Stimulated activated naive CD4-positive, alpha-beta T cell treated with Interleukin-2 at 50 U/mL for 16 hours (primary cell): ENCODE measurements at regions not wholly inside any gene's neighbourhood (a gene's known extent, or its start where the extent isn't known, plus 50 kb on each side); places are given as distances from the start of the nearest gene placed in this dataset.

Experiments
- DNase-seq: peaks from one replicate; lab custom pipeline; 2025; lab: John Stamatoyannopoulos, UW

DNA sequence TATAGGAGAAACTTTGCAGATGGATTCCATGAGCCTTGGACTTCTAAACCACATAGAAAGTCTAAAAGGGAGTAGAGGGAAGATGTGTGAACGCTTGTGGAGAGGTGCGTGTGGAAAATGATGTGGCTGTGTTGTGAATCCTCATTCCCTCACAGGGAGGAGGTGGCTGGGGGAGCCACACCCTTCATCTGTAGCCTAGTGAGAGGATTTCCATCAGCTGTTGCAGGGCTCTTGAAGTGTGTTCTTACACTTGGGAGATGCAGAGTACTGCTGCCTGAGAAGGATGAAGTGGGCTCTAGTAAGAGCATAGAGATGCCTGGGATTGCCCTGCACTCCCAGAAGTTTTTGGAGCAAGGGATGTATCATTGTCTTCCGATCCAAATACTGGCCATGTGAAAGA is 279.6 kb downstream of the QKI start:
- no peak for DNase-seq

DNA sequence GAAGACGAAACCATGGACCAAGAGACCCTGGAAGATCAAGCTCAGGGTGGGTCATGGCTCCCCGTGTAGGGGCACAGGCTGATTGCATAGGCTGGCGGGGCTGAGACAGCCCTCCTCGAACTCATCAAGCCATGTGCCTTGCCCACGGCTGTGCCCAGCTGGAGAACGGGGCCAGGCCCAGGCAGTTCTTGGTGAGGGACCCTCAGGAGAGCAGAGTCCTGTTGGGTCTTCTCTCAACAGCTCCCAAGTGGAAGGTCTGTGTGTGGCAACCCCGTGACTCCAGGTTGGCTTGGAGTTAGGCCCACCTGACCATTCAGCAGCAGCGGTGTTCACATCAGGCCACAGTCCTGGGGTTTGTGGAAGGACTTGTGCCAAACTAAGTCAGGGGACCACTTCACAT is 276.5 kb downstream of the QKI start:
- no peak for DNase-seq

DNA sequence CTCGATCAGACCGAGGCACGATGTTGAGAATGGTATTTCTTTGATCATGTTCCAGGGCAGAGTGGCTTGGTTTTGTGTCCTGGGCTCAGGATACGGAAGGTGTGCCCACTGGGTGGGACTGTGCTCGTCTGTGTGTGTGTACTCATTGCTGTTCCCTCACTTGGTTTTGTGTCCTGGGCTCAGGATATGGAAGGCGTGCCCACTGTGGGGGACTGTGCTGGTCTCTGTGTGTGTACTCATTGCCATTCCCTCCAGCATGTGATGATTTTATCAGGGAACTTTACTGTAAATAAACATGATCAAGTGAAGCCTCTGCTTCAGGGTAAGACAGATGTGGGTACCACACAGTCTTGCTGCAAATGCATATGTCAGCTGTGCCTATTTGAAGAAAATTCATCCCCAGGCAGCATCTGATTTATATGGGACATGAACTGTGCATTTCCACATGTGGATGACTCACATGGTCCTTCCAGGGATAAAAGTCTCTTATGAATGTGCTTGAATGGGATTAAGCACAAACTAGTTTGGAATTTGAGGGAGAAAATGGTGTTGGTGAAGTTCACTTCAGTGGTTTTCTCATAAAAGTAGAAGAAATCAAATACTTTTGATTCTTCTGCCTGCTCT is 274.3 kb downstream of the QKI start:
- no peak for DNase-seq

DNA sequence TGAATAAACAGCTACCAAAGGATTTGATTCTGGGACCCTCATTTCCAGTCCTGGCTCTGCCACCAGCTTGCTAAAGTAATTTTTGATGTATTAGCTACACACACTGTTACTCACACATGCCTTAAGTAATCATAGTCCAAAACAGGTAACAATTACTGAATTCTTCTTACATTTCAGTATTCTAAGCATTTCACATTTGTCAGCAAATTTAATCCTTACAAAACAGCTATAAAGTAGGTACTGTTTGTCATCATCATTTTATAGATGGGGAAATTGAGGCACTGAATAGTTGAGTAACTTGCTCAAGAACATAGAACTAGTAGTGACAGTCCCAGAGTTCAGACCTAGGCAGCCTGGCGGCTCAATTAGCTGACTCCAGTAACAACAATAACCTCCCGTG is 272.6 kb downstream of the QKI start:
- no peak for DNase-seq

DNA sequence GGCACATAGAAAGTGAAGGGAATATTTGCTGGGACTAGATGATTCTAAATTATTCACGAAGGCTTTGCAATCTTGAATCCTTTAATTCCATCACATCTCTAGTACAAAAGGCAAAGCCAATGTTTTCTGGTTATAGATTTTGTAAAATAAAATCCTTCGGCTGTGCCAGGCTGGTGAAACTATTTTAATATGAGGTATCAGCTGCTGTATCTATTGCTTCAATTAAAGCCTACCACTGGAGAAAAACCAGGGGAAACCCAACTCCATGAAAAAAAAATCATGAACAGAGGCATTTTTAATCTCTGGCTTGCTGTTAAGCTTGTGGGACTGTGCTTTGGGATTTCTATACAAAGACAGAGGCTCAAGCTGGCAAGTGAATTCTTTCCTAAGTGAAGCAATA is 271.8 kb downstream of the QKI start:
- DNase-seq, result no peak

DNA sequence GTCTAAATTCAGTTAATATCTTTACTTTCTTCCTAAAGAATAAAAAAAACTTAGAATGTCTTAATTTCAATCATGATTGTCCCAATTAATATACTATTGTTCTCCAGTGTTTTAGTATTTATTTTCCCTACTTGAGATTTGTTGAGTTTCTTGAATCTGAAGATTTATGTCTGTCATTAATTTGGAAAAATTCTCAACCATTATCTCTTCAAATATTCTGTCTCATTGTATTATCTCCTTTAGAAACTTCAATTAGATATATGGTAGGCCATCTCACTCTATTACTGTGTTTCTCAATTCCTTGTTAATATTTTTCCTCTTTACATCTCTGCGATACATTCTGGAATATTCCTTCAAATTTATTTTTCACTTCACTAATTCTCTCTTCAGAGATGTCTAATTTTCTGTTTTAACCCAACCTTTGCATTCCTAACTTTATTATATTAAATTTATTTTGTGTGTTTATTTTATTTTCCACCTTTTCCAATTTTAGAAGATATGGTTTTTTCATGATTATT is 268.6 kb downstream of the QKI start:
- DNase-seq, result no peak

DNA sequence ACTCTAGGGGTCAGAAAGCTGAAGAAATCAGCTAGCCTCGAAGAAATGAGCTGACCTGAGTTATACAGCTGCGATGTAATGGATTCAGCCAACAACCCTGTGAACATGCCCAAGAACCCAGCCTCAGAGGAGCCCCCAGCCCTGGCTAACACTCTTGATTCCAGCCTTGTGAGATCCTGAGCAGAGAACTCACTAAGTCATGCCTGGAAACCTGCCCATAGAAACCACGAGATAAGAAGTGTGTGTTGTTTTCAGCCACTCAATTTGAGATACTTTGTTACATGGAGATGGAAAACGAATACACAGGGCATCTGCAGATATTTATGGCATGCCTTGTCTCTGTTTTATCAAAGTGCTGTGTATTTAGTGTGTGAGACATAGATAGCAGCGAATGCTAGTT is 265.2 kb downstream of the QKI start:
- no peak for DNase-seq

DNA sequence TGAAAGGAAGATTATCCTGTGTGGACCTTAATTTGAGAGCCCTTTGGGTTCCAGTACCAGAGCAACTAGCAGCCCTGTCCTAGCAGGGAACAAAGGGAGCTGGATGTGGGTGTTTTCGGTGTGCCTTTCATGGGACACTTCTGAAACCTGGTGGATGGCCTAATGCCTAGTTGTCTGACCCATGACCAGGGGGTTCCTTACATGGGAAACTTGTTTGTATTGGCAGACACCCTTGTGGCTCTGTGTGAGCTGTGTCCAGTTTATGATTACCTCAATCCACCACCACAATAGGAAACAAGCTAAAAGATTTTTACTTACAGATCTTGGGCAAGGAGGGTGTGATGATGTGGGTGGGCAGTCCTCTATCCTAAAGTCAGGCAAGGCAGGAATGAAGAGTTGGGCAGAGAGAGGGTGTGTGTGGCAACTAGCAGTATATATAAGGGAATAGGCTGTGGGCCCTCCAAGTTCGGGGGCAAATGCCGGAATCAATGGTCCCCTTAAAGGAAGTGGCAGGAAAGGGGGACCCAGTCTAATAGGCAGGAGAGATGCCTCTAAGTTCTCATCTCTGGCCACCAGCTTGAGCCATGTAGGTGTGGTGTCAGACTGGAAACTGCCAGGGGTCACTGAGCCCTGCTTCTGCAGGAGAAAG is 264.6 kb downstream of the QKI start:
- DNase-seq, result no peak

DNA sequence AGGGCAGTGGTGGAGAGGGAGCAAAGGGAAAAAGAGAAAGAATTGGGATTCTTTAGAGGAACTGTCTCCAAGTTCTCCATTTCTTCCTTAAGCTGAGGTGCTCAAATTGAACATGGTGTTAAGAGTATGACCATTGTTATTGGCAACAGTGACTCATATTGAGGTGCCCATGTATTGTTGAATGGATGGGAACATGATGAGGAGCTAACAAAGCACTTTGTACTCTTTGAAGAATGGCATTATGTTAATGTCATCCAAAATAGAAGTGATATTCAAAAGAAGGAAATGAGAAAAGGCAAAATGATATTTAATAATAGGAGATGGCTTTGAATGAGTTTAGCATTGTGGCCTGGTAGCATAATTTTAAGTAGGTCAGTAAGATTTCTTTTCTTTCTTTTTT is 261.1 kb downstream of the QKI start:
- DNase-seq, result no peak

DNA sequence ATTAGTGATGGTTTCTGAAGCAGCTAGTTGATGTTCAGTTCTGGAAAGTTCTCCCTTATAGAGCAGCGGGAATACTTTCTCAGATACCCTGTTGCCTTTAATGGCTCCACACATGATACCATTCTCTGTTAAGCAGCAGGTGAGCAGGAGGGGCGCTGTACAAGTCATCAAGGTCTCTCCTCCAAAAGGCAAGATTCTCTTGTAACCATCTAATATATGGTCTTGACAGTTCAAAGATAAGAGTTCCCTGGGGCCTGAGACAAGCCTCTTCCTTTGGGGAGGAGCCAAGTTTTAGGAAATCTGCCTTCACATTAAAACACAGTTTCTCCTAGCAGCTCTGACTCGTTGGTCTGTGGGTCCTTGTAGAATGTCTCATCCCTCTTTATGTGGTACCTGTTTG is 258.2 kb downstream of the QKI start:
- DNase-seq, result no peak

DNA sequence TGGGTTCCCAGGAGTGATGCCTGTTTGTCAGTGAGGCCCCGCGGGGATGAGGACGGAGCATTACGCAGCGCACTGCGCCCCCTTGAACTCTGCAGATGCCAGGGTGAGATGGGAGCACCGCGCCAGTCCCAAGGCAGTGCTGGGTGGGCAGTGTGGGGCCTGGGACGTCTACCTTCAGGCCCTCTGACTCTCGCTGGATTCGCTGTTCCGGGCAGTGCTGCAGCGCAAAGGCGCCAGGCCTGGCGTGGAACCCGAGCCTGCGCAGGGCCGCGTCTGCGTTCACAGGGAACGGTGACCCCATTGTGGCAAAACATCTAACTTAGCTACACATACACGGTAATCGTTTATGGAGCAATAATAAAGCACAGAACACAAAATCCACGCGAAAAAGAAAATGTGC is 257.3 kb downstream of the QKI start:
- DNase-seq, result no peak

DNA sequence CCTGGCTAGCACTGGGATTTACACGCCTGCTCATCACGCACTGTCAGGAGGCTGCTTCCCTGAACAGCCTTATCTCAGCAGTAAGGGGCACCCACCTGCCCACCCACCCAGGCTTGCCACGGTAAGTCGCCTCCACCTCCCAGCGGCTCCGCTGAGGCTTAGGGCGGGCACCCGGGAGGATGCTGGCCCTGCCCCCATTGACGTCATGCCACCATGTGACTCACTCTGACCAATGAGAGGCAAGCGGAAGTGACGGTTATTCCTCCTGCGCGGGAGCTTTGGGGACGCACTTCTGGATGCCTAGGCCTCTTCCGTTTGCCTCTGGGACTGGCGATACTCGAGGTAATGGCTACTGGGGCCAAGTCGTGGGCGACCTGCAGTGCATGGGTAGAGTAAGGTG is 256.8 kb downstream of the QKI start:
- no peak for DNase-seq

DNA sequence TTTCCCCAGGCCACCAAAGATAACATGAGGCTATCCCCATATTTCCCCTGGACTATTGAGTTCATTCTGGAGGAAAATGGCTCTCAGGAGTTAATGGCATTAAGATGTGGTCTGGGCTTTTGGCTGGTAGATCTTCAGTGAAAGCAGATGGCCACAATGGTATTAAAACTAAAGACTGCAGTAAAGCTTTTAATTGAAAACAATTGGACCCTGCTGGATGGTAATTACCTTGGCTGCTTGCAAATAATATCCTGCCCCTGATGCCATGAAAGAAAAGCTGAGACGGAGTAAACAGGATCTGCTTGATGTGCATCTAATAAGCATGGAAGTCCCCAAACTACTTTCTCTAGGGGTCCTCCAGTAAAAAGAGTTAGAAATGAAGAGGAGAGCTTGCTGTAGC is 255.8 kb downstream of the QKI start:
- DNase-seq, result no peak

DNA sequence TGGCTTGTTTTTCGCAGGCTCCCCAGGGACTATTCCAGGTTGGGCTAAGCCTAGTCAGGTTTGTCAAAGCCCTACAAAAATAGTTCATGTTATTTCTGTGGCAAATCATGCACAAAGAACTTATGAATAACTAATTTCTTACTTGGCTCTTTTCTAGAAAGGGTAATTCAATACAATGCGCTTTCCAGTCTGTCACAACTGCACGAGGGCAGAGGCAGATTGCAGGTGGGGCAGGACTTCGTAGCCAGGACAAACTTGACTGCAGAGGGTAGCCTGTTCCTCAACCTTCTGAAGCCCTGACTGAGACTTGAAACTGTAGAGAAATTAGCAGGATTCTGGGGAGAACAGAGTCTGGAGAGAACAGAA is 253.5 kb downstream of the QKI start:
- DNase-seq, result no peak

DNA sequence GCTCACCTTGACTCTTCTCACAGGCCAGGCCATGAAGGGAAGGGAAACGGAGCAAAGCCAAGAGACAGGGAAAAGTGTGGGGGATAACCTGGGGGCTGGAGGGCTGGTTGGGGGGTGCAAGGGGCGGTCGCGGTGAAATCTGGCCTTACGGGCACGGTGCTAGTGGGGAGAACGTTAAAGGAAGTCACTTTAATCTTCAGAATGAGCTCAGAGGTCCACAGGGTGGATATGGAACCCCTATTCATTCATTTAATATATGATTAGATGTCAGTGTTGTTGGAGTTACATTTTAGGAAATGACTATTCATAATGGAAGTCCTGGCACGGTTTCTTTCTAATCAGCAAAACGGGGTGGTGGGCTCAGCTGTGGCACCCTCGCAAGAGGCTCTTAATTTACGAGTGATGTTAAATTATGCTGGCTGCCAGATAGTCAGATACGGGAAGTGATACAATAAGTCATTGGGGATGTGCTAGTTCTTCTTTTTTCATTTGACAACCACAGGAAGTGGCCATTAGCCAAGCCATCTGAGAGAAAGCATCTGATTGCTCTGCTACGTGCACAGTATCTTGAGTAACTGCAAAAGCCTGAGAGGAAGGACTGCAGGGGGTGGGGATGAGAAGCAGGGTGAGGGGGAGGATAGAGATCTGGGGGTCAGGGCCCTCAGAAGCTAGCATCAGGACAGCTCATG is 253.0 kb downstream of the QKI start:
- no peak for DNase-seq

DNA sequence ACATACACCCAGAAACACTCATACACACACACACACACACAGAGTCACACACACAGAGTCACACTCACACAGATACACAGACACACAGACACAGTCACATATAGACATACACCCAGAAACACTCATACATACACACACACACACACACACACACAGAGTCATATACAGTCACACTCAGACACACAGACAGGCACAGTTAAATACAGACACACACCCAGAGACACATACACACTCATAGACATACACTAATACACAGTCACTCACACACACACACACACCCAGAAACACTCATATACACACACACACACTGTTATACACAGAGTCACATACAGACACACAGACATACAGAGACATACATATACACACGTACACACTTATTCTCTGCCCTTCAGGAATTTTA is 250.9 kb downstream of the QKI start:
- DNase-seq, result no peak

DNA sequence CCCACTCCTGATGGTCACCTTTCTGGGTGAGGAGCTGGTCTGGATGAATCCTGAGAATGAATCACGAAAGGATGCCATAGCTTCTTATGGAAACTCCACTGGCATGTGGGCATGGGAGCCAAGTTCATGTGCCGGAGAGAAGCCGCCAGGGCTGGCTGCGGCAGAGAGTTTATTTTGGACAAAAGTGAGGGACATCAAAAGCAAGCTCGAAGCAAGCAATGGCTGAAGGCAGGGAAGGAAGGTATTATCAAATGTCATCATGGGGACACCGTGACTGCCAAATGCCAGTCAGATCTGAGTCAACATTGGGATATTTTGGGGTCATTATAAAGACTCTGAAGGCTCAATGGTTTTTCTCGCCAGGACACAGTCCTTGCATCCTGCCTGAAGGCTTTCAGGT is 249.1 kb downstream of the QKI start:
- no peak for DNase-seq

DNA sequence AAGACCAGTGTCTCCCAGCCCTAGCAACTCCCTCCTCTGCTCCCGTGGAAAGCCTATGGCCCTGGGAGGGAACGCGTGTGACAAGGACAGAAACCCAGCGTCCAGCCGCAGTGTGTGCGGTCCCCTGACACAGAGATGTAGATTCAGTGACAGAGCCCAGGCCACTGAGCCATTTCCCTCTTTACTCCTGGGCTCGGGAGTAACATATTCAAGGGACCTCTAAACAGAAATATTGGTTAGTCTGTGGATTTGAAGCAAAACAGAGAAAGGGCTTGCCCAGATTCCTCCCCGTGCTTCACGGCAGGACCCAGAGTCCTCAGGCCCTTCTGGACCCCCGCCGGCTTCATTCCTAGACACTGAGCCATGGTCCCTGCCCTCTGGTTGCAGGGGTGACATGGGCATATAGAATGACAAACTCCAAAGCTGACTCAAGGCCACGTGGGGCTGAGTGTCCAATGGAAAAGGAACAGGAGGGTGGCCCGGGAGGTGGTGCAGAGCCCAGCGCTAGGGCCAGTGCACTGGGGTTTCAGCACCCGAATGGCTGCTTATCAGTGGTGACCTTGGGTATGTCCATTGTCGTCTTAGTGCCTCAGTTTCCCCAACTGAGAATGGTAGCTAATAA is 248.2 kb downstream of the QKI start:
- DNase-seq, result no peak

DNA sequence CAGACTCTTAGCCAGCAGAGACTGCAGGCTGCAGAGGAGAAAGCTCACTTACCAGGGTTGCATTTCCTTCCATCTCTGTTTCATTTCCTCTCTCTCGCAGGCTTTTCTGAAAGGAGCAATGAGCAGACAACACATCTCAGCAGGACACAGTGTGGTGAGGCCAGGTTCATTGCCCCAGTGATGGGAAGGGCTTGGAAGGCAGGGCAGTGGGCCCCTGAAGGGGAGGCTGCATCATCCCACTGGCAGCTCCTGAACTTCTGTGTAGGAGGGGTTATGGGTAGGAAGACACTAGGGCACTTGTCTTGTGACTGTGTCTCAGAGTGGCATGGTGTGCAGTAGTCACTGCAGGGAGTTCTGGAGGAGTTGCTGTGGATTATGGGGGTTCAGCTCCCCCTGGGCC is 246.8 kb downstream of the QKI start:
- no peak for DNase-seq

DNA sequence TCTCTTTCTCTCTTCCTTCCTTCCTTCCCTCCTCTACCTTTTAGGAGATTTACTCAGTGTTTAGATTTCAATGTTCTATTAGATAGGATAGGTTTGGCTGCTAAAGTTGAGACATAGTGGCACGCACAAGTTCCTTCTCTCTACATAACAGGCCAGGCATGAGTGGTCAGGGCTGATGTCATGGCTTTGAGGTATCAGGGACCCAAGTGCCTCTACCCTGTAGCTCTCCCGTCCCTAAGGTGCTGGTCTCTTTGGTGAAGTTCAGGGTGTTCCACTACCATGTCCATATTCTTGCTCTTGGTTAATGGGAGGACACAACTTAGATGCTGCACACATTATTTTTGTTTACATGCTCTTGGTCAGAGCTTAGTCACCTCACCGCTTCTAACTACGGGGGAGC is 245.3 kb downstream of the QKI start:
- DNase-seq, result no peak

DNA sequence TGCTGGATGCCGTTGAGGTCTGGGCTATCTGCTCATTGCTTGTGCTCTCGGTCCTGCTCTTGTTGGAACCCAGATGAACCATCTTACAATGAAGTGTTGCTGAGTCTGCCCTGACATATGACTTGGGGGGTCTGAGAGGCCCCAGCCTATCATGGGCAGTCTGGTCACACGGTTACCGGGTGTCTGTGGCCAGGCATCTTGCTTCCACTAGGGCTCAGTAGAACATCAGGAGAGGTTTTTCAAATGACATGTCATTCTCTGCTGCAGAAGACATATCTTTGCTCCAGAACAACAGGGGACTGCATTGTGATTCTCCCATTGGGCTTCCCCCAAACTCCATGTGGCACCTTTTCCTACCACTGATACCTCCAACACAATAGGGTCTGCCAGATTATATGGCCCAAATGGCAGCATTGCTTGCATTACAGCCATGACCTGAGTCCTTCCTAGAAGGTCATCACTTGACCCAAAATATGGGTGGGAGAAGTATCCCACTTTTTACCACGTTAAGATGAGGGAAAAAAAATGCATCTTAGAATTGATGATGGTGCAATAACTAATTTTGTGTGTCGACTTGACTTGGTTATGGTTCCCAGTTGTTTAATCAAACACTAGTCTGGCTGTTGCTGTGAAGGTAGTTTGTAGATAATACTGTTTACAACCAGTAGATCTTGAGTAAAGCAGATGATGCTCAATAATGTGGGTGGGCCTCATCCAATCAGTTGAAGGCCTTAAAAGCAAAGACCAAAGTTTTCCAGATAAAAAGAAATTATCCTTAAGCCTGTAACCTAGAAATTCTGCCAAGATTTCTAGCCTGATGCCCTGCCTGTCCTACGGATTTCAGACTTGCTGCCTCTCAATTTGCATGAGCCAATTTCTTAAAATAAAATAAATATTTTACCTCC is 241.0 kb downstream of the QKI start:
- DNase-seq, result no peak
